Gastroesophageal sphincter (tissue), 4 donors: ENCODE measurements at regions not wholly inside any gene's neighbourhood (a gene's known extent, or its start where the extent isn't known, plus 50 kb on each side); places are given as distances from the start of the nearest gene placed in this dataset.

Source experiments
- ATAC-seq: fragments of 150-250 bp; one replicate; pipeline ENCODE4 v1.9.1; 2016; ENCODE audit warnings: mild to moderate bottlenecking, moderate library complexity
- H3K27ac ChIP-seq, 4 donors: fragments of 200-600 bp; sonication (generic) in 3 of 4; 1 replicate in 3 of 4; 2 replicates in 1 of 4; pipeline ENCODE4 v1.5.1; 2016 to 2019
- H3K27me3 ChIP-seq: fragments of 200-600 bp; sonication (generic); one replicate; pipeline ENCODE4 v1.5.1; 2019
- H3K36me3 ChIP-seq, 2 donors: fragments of 200-600 bp; sonication (generic); one replicate each; pipeline ENCODE4 v1.5.1; 2019; ENCODE audit warnings: control low read depth in 1 of 2
- H3K4me1 ChIP-seq, 3 donors: fragments of 200-600 bp; sonication (generic); 1 replicate in 2 of 3; 2 replicates in 1 of 3; pipeline ENCODE4 v1.5.1; 2016 to 2019; ENCODE audit warnings: control low read depth in 2 of 3
- H3K4me3 ChIP-seq, 2 donors: fragments of 200-600 bp; sonication (generic); one replicate each; pipeline ENCODE4 v1.5.1; 2019; ENCODE audit warnings: mild to moderate bottlenecking in 1 of 2, moderate library complexity in 1 of 2
- H3K9me3 ChIP-seq, 3 donors: fragments of 200-600 bp; sonication (generic); one replicate each; pipeline ENCODE4 v1.5.1; 2017 to 2019; ENCODE audit warnings: control low read depth in 2 of 3
- CTCF ChIP-seq, 4 experiments: fragments of 200-600 bp in 2 of 4; fragments of 450-650 bp in 2 of 4; sonication (generic) in 1 of 4; IDR thresholded peaks; one replicate each; pipeline ENCODE4 v1.5.1; 2017 to 2019; ENCODE audit warnings: antibody characterized with exemption in 4 of 4, mild to moderate bottlenecking in 2 of 4, moderate library complexity in 2 of 4
- EP300 ChIP-seq: sonication (generic); formaldehyde crosslinking; IDR thresholded peaks from one replicate; pipeline ENCODE4 v1.6.1; 2017; ENCODE audit warnings: antibody characterized with exemption, mild to moderate bottlenecking
- POLR2A ChIP-seq, 2 donors: fragments of 450-650 bp; IDR thresholded peaks; one replicate each; pipeline ENCODE4 v1.6.1; 2017; ENCODE audit warnings: antibody characterized with exemption in 2 of 2, mild to moderate bottlenecking in 2 of 2, moderate library complexity in 1 of 2
- POLR2AphosphoS5 ChIP-seq: sonication (generic); formaldehyde crosslinking; IDR thresholded peaks from one replicate; pipeline ENCODE4 v1.6.1; 2017; ENCODE audit warnings: antibody characterized with exemption
- WGBS, 2 donors: methylation state at CpG; one replicate each; pipeline ENCODE4 v1.1.5; 2018; ENCODE audit warnings: low coverage in 1 of 2; 5-methylcytosine and 5-hydroxymethylcytosine counted together

GRCh38 chr9:129340427-129341170 lies 162.5 kb upstream of the IER5L start:
- WGBS, 2 donors = 73 to 86% methylated on average over 7 to 12 of the region's 15 CpGs
- TF ChIP-seq EP300 = no peak
- no peak for TF ChIP-seq CTCF (IDR thresholded peaks at IDR 0.05)
- TF ChIP-seq POLR2AphosphoS5 = no peak
- TF ChIP-seq POLR2A (IDR thresholded peaks at IDR 0.05) = no peak
- peak overlapping the region in 3 of 4 donors; percentile 14 to 19 (median 14) for H3K27ac ChIP-seq
- no peaks in the 10 kb centered on the region for H3K9me3 ChIP-seq
- H3K4me1 ChIP-seq = peaks cover 4 to 47% (median 17%) of the 10 kb centered on the region in 3 donors
- no peak for ATAC-seq
- H3K27me3 ChIP-seq = no peaks in the 10 kb centered on the region
- H3K36me3 ChIP-seq = no peaks in the 10 kb centered on the region
- H3K4me3 ChIP-seq = no peak overlapping the region

DNA sequence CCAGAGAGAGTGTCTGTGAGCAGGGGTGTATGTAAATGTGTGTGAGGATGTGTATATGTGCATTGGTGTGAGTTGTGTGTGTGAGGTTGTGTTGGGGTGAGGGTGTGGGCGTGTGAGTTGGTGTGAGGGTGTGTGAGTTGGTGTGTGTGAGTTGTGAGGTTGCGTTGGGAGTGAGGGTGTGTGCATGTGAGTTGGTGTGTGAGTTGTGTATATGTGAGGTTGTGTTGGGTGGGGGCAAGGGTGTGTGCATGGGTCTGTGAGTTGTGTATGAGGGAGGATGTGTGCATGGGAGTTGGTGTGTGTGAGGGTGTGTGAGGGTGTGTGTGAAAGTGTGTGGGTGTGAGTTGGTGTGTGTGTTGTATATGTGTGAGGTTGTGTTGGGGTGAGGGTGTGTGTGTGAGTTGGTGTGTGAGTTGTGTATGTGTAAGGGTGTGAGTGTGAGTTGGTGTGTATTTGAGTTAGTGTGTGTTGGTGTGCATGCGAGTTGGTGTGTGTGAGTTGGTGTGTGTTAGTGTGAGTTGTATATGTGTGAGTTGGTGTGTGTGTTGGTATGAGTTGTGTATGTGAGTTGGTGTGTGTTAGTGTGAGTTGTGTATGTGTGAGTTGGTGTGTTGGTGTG lies 161.6 kb upstream of the IER5L start:
- no peak overlapping the region for H3K4me3 ChIP-seq
- no peak overlapping the region for H3K27ac ChIP-seq
- peaks cover 7 to 56% (median 26%) of the 10 kb centered on the region in 3 donors for H3K4me1 ChIP-seq
- 82 to 89% methylated on average over 3 of the region's 3 CpGs for WGBS, 2 donors
- no peaks in the 10 kb centered on the region for H3K9me3 ChIP-seq
- H3K36me3 ChIP-seq = no peaks in the 10 kb centered on the region
- H3K27me3 ChIP-seq = no peaks in the 10 kb centered on the region
- no peak for ATAC-seq
- no peak for TF ChIP-seq POLR2AphosphoS5
- TF ChIP-seq POLR2A (IDR thresholded peaks at IDR 0.05) = no peak
- TF ChIP-seq EP300 = no peak
- TF ChIP-seq CTCF (IDR thresholded peaks at IDR 0.05) = no peak

DNA sequence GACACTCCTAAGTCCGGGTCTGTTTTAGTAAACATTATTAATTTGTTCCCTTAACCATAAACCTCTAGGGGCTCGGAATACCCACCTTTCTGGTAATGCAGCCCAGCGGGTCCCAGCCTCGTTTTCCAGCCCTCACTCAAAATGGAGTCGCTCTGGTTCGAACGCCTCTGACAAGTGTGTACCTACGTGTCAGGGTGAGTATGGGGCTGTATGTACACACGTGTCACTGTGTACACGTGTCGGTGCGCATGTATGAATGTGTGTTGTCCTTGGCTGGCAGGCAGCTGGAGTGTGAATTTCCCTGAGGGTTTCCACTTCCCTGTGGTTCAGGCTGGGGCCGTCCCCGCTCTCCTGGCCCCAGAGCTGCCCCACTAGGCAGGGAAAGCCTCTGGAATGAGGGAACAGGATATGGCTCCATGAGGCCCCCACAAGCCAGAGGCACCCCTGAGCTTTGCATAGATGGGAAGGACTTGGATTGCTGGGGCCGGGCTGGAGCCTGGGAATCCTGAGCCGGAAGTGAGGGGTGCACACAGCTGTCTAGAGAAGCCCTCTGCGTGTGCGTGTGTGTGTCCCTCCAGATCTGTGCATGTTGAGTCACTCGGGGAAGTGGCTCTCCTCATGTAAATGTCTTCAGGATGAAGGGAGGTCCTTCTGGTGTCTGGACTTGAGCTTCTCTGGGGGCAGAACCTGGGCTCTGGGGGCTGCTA lies 160.8 kb upstream of the IER5L start:
- Histone ChIP-seq H3K27me3 (no peaks in the 10 kb centered on the region), H3K4me1 (peaks cover 8 to 60% (median 34%) of the 10 kb centered on the region in 3 donors), H3K4me3 (no peak overlapping the region), H3K36me3 (no peaks in the 10 kb centered on the region), H3K27ac (no peak overlapping the region), H3K9me3 (no peaks in the 10 kb centered on the region)
- 41 to 89% methylated on average over 4 to 6 of the region's 19 CpGs for WGBS, 2 donors
- ATAC-seq = no peak
- no peak for TF ChIP-seq POLR2AphosphoS5
- TF ChIP-seq CTCF (IDR thresholded peaks at IDR 0.05) = no peak
- TF ChIP-seq EP300 = no peak
- TF ChIP-seq POLR2A (IDR thresholded peaks at IDR 0.05) = no peak

DNA sequence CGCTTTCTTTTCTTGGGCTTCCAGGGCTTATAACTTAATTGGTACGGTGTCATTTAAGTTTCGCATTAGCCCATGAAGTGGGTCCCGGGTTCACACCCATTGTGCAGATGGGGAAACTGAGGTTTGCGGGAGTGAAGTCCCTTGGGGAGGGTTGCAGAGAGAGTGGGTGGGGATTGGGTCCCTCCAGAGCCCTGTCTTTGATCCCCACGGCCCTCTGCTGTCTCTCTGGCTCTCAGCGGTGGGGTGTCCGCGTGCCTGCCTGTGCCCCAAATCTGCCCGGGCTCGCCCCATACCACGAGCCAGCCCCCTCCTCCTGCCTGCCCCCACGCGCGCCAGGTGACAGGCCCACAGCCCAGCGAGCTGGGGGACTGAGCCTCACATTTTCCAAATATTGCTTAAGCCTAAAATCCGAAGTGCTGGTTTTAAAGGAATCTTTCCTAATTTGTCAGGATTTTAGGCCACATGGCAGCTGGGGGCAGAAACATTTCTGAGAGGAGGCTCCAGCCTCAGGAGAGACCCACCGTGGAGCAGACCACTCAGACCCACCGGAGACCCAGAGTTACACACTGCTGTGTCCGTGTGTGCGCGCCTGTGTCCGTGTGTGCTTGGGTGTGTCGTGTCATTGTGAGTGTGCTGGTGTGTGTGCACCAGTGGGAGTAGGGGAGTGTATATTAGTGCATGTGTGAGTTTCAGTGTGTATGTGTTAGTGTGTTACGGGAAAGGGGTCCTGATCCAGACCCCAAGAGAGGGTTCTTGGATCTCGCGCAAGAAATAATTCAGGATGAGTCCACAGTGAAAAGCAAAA lies 159.5 kb upstream of the IER5L start:
- TF ChIP-seq EP300 = no peak
- TF ChIP-seq CTCF (IDR thresholded peaks at IDR 0.05) = no peak
- TF ChIP-seq POLR2A (IDR thresholded peaks at IDR 0.05) = no peak
- no peak for TF ChIP-seq POLR2AphosphoS5
- Histone ChIP-seq H3K4me1 (peaks cover 8 to 56% (median 37%) of the 10 kb centered on the region in 3 donors), H3K9me3 (no peaks in the 10 kb centered on the region), H3K4me3 (peak overlapping the region; percentile 8 to 48), H3K27me3 (no peaks in the 10 kb centered on the region), H3K27ac (peak overlapping the region in 3 of 4 donors; percentile 75 to 88 (median 83)), H3K36me3 (no peaks in the 10 kb centered on the region)
- 64 to 78% methylated on average over 5 to 21 of the region's 27 CpGs for WGBS, 2 donors
- no peak for ATAC-seq
